ENCODE measurements at regions not wholly inside any gene's neighbourhood (a gene's known extent, or its start where the extent isn't known, plus 50 kb on each side); places are given as distances from the start of the nearest gene placed in this dataset.

DNA sequence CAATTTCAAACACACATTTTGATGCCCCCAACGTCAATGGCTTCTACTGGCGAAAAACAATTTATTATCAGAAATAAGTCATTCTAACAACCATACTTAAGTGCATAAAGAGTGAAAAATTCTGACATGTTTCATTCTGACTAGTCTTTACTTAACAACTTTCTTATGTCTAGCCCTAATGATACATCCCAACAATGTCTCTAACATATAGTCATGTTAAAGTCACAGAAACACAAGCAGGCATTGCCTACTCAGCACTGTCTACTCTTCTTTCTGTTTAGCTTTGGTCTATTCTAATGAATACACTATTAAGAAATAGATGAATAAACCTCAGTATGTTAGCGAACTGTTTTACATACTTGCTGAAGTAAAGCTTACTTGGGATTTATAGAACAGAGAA lies 105.8 kb upstream of the DUSP10 start:
- TF ChIP-seq POLR2A (IDR thresholded peaks at IDR 0.05): no peak
- TF ChIP-seq, protein P1, sequence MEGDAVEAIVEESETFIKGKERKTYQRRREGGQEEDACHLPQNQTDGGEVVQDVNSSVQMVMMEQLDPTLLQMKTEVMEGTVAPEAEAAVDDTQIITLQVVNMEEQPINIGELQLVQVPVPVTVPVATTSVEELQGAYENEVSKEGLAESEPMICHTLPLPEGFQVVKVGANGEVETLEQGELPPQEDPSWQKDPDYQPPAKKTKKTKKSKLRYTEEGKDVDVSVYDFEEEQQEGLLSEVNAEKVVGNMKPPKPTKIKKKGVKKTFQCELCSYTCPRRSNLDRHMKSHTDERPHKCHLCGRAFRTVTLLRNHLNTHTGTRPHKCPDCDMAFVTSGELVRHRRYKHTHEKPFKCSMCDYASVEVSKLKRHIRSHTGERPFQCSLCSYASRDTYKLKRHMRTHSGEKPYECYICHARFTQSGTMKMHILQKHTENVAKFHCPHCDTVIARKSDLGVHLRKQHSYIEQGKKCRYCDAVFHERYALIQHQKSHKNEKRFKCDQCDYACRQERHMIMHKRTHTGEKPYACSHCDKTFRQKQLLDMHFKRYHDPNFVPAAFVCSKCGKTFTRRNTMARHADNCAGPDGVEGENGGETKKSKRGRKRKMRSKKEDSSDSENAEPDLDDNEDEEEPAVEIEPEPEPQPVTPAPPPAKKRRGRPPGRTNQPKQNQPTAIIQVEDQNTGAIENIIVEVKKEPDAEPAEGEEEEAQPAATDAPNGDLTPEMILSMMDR (IDR thresholded peaks at IDR 0.05): no peak
